Endothelial cell of umbilical vein (primary cell): ENCODE measurements at regions not wholly inside any gene's neighbourhood (a gene's known extent, or its start where the extent isn't known, plus 50 kb on each side); places are given as distances from the start of the nearest gene placed in this dataset.

Source experiments
- BruUV-seq: library from RNA; stranded (reverse); fragments of 400-500 nt; replicated peaks from 2 replicates; lab custom pipeline; 2021; lab: Mats Ljungman, UMichigan
- CTCF ChIA-PET: fragments of 300-600, 350-600 bp; sonication (Branson Sonifier 250); formaldehyde crosslinking; loops from one replicate; lab custom pipeline; 2021; ENCODE audit warnings: antibody characterized with exemption, inconsistent platforms; lab: Charles Lee
- POLR2A ChIA-PET: fragments of 300-600, 350-600 bp; sonication (Branson Sonifier 250); formaldehyde crosslinking; loops from one replicate; lab custom pipeline; 2021; ENCODE audit warnings: antibody characterized with exemption, inconsistent platforms; lab: Charles Lee
- DNase-seq: peaks from one replicate; pipeline ENCODE4 v3.0.0-alpha.2; 2011; ENCODE audit warnings: low read depth, low spot score
- FAIRE-seq: peaks from 2 replicates; lab custom pipeline; 2011; peaks lifted over from hg19 to GRCh38; lab: Jason Lieb, UNC
- H2AFZ ChIP-seq: 2 replicates; pipeline ENCODE4 v1.6.0; 2012; ENCODE audit warnings: low read depth, low read length, control low read depth, inconsistent platforms
- H3K27ac ChIP-seq: 2 replicates; pipeline ENCODE4 v1.5.1; 2011; ENCODE audit warnings: low read depth, mild to moderate bottlenecking, control low read depth, low read length, moderate library complexity; ENCODE audit not compliant: insufficient read depth
- H3K27me3 ChIP-seq, 2 experiments: 2 replicates each; pipeline versions ENCODE4 v1.6.0 to v1.6.1; 2011; ENCODE audit warnings: low read length in 2 of 2, mixed read lengths in 1 of 2; ENCODE audit not compliant: control insufficient read depth in 2 of 2, insufficient read depth in 2 of 2
- H3K36me3 ChIP-seq, 2 experiments: 2 replicates in 1 of 2; 3 replicates in 1 of 2; pipeline ENCODE4 v1.5.1; 2011; ENCODE audit warnings: low read length in 2 of 2, mild to moderate bottlenecking in 1 of 2, moderate library complexity in 1 of 2; ENCODE audit not compliant: control insufficient read depth in 2 of 2, insufficient read depth in 2 of 2; ENCODE audit errors: extremely low read depth in 1 of 2
- H3K4me1 ChIP-seq: 3 replicates; pipeline ENCODE4 v1.5.1; 2011; ENCODE audit warnings: mild to moderate bottlenecking, low read length; ENCODE audit not compliant: control insufficient read depth, insufficient read depth; ENCODE audit errors: extremely low read depth
- H3K4me2 ChIP-seq: 2 replicates; pipeline ENCODE4 v1.6.1; 2011; ENCODE audit warnings: low read length, control low read depth, mixed read lengths; ENCODE audit not compliant: insufficient read depth
- H3K4me3 ChIP-seq, 3 experiments: fragments of 200-600 bp in 1 of 3; sonication (generic), shearing (Covaris generic) in 1 of 3; replicated peaks in 1 of 3; 2 replicates each; pipeline ENCODE4 v1.5.1; 2011 to 2016; ENCODE audit warnings: control low read depth in 3 of 3, low read length in 3 of 3, mild to moderate bottlenecking in 2 of 3, inconsistent platforms in 1 of 3, low read depth in 1 of 3, moderate library complexity in 1 of 3; ENCODE audit not compliant: insufficient read depth in 1 of 3
- H3K79me2 ChIP-seq: 2 replicates; pipeline ENCODE4 v1.6.0; 2012; ENCODE audit warnings: low read length, inconsistent platforms; ENCODE audit not compliant: control insufficient read depth, insufficient read depth
- H3K9ac ChIP-seq: replicated peaks from 2 replicates; pipeline ENCODE3; 2011; ENCODE audit warnings: low read length, control low read depth; ENCODE audit not compliant: insufficient read depth; ENCODE audit errors: extremely low read depth
- H3K9me1 ChIP-seq: replicated peaks from 3 replicates; pipeline ENCODE4 v1.6.0; 2011; ENCODE audit warnings: mild to moderate bottlenecking, low read length; ENCODE audit not compliant: control insufficient read depth, insufficient read depth; ENCODE audit errors: extremely low read depth
- H3K9me3 ChIP-seq: replicated peaks from 2 replicates; pipeline ENCODE4 v1.5.1; 2012; ENCODE audit warnings: low read length, inconsistent platforms; ENCODE audit not compliant: control insufficient read depth, insufficient read depth
- H4K20me1 ChIP-seq: replicated peaks from 2 replicates; pipeline ENCODE3; 2011; ENCODE audit warnings: mild to moderate bottlenecking, low read length; ENCODE audit not compliant: control insufficient read depth, insufficient read depth; ENCODE audit errors: extremely low read depth
- CTCF ChIP-seq, 2 donors: IDR thresholded peaks; 1 replicate in 1 of 2; 2 replicates in 1 of 2; pipeline ENCODE4 v1.5.1; 2011; ENCODE audit warnings: low read length in 2 of 2, mild to moderate bottlenecking in 2 of 2, moderate library complexity in 2 of 2, control low read depth in 1 of 2, inconsistent platforms in 1 of 2, low read depth in 1 of 2; ENCODE audit not compliant: insufficient read depth in 1 of 2; ENCODE audit errors: extremely low read depth in 1 of 2
- EZH2 ChIP-seq: IDR thresholded peaks from 2 replicates; pipeline ENCODE4 v1.6.1; 2012; ENCODE audit warnings: borderline replicate concordance, low read depth, mild to moderate bottlenecking, moderate library complexity, low read length, inconsistent platforms; ENCODE audit not compliant: severe bottlenecking
- GATA2 ChIP-seq: IDR thresholded peaks from 2 replicates; pipeline ENCODE4 v1.7.0; 2011; ENCODE audit warnings: low read depth, mild to moderate bottlenecking, moderate library complexity, mixed read lengths, low read length; ENCODE audit not compliant: insufficient read length, insufficient read depth
- JUN ChIP-seq: IDR thresholded peaks from 2 replicates; pipeline ENCODE4 v1.6.1; 2011; ENCODE audit warnings: borderline replicate concordance, low read depth; ENCODE audit not compliant: insufficient read length, insufficient read depth
- MYC ChIP-seq: IDR thresholded peaks from one replicate; pipeline ENCODE4 v1.6.1; 2011; ENCODE audit warnings: mild to moderate bottlenecking, low read depth, low read length
- POLR2A ChIP-seq: IDR thresholded peaks from 2 replicates; pipeline ENCODE4 v1.6.1; 2012; ENCODE audit warnings: low read depth, mild to moderate bottlenecking, control low read depth, low read length
- dilution Hi-C: fragments of 300-500 bp; cut with MboI; formaldehyde crosslinking; loops from one replicate; pipeline ENCODE4 v1.15.0; 2019; ENCODE audit warnings: low sequenced_read_pairs; ENCODE audit not compliant: extremely low pct_ligation_motif_present
- intact Hi-C: fragments of 100-400 bp; cut with micrococcal nuclease; formaldehyde crosslinking; loops from one replicate; pipeline ENCODE4 v1.10.0; 2022

- FAIRE-seq (no peak), DNase-seq (no peak)
- CTCF ChIA-PET = no interaction called here
- POLR2A ChIA-PET = no interaction called here
- BruUV-seq = no TSS peak
- intact Hi-C loops = no loop called here
- H3K4me3 ChIP-seq = no peak overlapping the region
- TF ChIP-seq EZH2 = no peak
- no peak for TF ChIP-seq GATA2
- TF ChIP-seq POLR2A = no peak
- no peak for TF ChIP-seq CTCF (IDR thresholded peaks at IDR 0.05; ENCODE audit: extremely low read depth in 1 of 2, insufficient read depth in 1 of 2, low read depth in 1 of 2, low read length in 2 of 2)
- no peak for TF ChIP-seq JUN
- TF ChIP-seq MYC = no peak
- H3K27me3 ChIP-seq = no peaks in the 10 kb centered on the region
- no peaks in the 10 kb centered on the region for H4K20me1 ChIP-seq
- dilution Hi-C loops = no loop called here
- no peaks in the 10 kb centered on the region for H3K36me3 ChIP-seq
- peak overlapping the region; percentile 13 for H2AFZ ChIP-seq
- no peaks in the 10 kb centered on the region for H3K9me3 ChIP-seq
- H3K4me1 ChIP-seq = no peaks in the 10 kb centered on the region
- no peak overlapping the region for H3K27ac ChIP-seq
- no peak overlapping the region for H3K9ac ChIP-seq
- H3K9me1 ChIP-seq = no peaks in the 10 kb centered on the region
- H3K79me2 ChIP-seq = no peaks in the 10 kb centered on the region
- H3K4me2 ChIP-seq = no peak overlapping the region
Observed at GRCh38 chr13:37201081-37201480, 95.6 kb upstream of the CSNK1A1L start.

- H3K4me2 ChIP-seq = no peak overlapping the region
- H3K9me3 ChIP-seq = no peaks in the 10 kb centered on the region
- no peak overlapping the region for H3K9ac ChIP-seq
- no peaks in the 10 kb centered on the region for H3K36me3 ChIP-seq
- ChIA-PET POLR2A (no interaction called here), CTCF (no interaction called here)
- intact Hi-C loops (no loop called here), dilution Hi-C loops (no loop called here)
- no TSS peak for BruUV-seq
- H3K27me3 ChIP-seq = no peaks in the 10 kb centered on the region
- TF ChIP-seq POLR2A (no peak), GATA2 (no peak)
- H3K4me1 ChIP-seq = peaks cover 11% of the 10 kb centered on the region
- FAIRE-seq (no peak), DNase-seq (no peak)
- no peaks in the 10 kb centered on the region for H3K79me2 ChIP-seq
- H3K4me3 ChIP-seq = no peak overlapping the region
- H4K20me1 ChIP-seq = no peaks in the 10 kb centered on the region
- H2AFZ ChIP-seq = no peak overlapping the region
- H3K9me1 ChIP-seq = no peaks in the 10 kb centered on the region
- H3K27ac ChIP-seq = no peak overlapping the region
Observed at GRCh38 chr13:37198629-37199028, 93.2 kb upstream of the CSNK1A1L start.
